BLaER1 treated with 17β-estradiol and CSF1 and Interleukin-3, amounts not matched to agents 10 nM and 100 nM (cell line): ENCODE measurements at regions not wholly inside any gene's neighbourhood (a gene's known extent, or its start where the extent isn't known, plus 50 kb on each side); places are given as distances from the start of the nearest gene placed in this dataset.

ENCODE experiments used
- H3K27ac ChIP-seq, 11 experiments: shearing (Covaris generic); formaldehyde crosslinking; 2 replicates each; pipeline ENCODE4 v1.8.1; 2022
- H3K27me3 ChIP-seq, 11 experiments: shearing (Covaris generic); formaldehyde crosslinking; 2 replicates each; pipeline ENCODE4 v1.8.1; 2022
- H3K36me3 ChIP-seq, 11 experiments: shearing (Covaris generic); formaldehyde crosslinking; 2 replicates each; pipeline ENCODE4 v1.8.1; 2022
- H3K4me1 ChIP-seq, 10 experiments: shearing (Covaris generic); formaldehyde crosslinking; 2 replicates each; pipeline ENCODE4 v1.8.1; 2022
- H3K4me2 ChIP-seq, 11 experiments: shearing (Covaris generic); formaldehyde crosslinking; 2 replicates each; pipeline ENCODE4 v1.8.1; 2022
- H3K4me3 ChIP-seq, 10 experiments: shearing (Covaris generic); formaldehyde crosslinking; 2 replicates each; pipeline ENCODE4 v1.8.1; 2022
- H3K9ac ChIP-seq, 11 experiments: shearing (Covaris generic); formaldehyde crosslinking; 2 replicates each; pipeline ENCODE4 v1.8.1; 2022
- H3K9me3 ChIP-seq, 11 experiments: shearing (Covaris generic); formaldehyde crosslinking; replicated peaks in 1 of 11; 2 replicates each; pipeline ENCODE4 v1.8.1; 2022
- H4K20me1 ChIP-seq, 11 experiments: shearing (Covaris generic); formaldehyde crosslinking; 2 replicates each; pipeline ENCODE4 v1.8.1; 2022
- Cebpa-rat ChIP-seq, 11 experiments: shearing (Covaris generic); IDR thresholded peaks; 2 replicates each; pipeline ENCODE4 v1.8.1; 2022

DNA sequence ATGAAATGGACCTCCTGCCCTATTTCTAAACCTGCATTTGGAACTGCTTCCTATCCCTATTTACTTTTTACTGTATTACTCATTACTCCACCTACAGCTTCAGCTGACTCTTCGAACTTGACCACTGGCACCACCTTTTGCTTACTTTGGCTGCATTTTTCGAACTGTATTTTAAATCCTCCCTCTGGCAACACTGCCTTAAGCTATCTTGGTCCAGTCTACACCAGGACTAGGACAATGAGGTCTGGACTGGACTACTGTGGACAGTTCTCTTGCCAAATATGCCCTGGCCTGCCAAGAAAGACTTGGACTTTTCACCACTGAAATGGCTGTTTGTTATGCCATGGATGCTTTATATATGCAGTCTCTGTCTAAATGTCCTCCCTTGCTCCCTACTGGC, 328.1 kb downstream of the BTG1 start:
- TF ChIP-seq Cebpa-rat (IDR thresholded peaks at IDR 0.05): no peak
- H3K4me3 ChIP-seq: no peak overlapping the region
- no peak overlapping the region for H3K9ac ChIP-seq
- peaks cover 0 to 7% (median 0%) of the 10 kb centered on the region in 11 experiments; a peak in 1 of 22 replicates for H3K9me3 ChIP-seq
- no peaks in the 10 kb centered on the region for H4K20me1 ChIP-seq
- H3K4me1 ChIP-seq: no peaks in the 10 kb centered on the region
- no peak overlapping the region for H3K4me2 ChIP-seq
- H3K27ac ChIP-seq: no peak overlapping the region
- no peaks in the 10 kb centered on the region for H3K36me3 ChIP-seq
- no peaks in the 10 kb centered on the region for H3K27me3 ChIP-seq

DNA sequence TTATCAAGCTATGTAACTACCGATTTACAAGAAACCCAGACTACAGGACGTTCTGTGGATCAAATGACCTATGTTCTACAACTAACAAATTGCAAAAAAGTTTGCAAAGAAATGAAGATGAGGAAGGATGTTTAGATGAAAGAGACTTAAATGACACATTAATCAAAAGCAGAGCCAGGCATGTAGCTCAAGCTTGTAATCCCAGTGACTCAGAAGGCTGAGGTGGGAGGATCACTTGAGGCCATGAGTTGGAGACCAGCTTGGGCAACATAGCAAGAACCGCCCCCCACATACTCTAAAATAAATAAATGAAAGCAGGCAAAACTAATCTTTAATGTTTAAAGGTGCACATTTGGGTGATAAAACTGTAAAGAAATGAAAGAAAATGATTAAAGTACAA, 331.9 kb downstream of the BTG1 start:
- H3K9me3 ChIP-seq: peaks cover 0 to 5% (median 0%) of the 10 kb centered on the region in 11 experiments; a peak in 3 of 22 replicates
- H3K27me3 ChIP-seq: no peaks in the 10 kb centered on the region
- H3K4me1 ChIP-seq: no peaks in the 10 kb centered on the region
- H3K4me3 ChIP-seq: no peak overlapping the region
- H3K9ac ChIP-seq: no peak overlapping the region
- no peaks in the 10 kb centered on the region for H3K36me3 ChIP-seq
- H3K4me2 ChIP-seq: no peak overlapping the region
- no peaks in the 10 kb centered on the region for H4K20me1 ChIP-seq
- no peak for TF ChIP-seq Cebpa-rat (IDR thresholded peaks at IDR 0.05)
- H3K27ac ChIP-seq: no peak overlapping the region

DNA sequence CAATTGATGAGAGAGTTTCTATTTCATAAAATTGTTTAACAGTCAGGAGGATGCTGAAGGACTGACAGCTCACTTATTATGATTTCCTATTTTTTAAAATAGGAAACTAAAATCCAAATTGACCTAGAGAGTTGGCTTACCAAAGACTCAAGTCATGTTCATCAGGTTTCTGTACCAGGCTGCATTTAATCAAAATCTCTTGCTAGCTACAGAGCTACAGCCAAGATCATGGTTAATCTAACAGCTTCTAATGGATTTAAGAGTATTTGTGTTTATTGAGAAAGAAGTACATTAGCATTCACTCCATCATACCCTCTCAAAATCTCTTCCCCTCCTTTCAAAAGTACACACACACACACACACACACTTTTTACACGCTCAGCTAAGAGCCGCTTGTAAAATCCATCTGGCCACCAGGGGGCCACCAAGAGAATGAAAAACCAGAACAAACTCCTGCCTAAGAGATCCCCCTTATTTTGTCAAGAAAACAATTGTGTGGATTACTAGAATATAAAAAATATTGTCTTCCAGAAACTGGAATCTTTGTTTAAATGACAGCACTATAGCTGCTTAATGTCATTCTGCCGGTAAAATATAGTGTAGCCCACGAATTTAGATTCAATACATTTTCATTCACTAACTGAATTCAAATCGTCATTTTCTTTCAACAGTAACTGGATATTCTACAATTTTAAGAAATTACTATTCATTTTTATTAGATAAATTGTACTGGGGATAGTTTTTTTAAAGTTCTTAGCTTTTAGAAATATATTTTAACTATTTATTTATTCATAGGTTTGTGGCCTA, 334.0 kb downstream of the BTG1 start:
- Histone ChIP-seq H3K4me3 (no peak overlapping the region), H3K4me1 (no peaks in the 10 kb centered on the region)
- TF ChIP-seq Cebpa-rat (IDR thresholded peaks at IDR 0.05): no peak

DNA sequence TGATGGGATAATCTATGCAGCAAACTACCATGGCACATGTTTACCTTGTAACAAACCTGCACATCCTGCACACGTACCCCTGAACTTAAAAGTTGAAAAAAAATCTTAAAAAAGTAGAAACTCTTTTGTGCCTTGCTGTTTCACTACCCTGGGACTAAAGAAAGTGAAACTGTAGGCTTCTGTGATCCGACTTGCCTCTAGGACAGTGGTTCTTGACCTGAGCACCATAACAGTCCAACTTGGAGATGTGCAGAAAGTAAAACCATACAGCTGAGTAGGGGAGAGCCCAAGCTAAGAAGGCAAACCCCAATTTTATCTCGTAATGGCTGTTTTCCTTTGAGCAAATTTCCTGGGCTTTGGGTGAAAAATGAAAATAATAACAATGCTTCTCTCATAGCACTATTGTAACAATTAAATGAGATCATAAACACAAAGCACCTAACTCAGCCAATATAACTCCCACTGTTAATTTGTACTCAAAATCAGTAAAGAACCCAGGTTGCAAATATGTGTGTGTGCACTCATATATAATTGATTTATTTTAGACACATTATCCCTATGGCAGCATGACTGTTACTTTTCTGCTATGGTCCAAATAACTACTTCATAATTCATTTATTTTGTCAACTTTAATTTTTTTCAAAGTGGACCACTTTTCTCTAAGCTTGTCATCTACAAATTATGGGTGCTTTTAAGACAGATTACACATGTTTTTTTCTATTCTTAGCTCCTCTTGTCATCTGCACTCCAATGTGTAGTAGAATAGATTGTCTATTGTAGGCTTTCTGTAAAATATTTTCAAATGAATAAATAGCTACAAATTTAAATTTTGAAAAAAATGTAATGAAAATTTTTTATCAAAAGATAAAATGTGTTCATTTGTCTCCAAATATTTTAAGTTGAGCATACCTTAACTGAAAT, 334.9 kb downstream of the BTG1 start:
- TF ChIP-seq Cebpa-rat (IDR thresholded peaks at IDR 0.05): no peak
- Histone ChIP-seq H3K4me2 (no peak overlapping the region), H3K9ac (no peak overlapping the region), H4K20me1 (no peaks in the 10 kb centered on the region), H3K36me3 (no peaks in the 10 kb centered on the region), H3K9me3 (peaks cover 13 to 26% (median 18%) of the 10 kb centered on the region in 11 experiments; a peak in 21 of 22 replicates), H3K27ac (no peak overlapping the region), H3K27me3 (no peaks in the 10 kb centered on the region), H3K4me1 (no peaks in the 10 kb centered on the region), H3K4me3 (no peak overlapping the region)

More for the DNA sequence above, 334.0 kb downstream of the BTG1 start:
- Histone ChIP-seq H4K20me1 (no peaks in the 10 kb centered on the region), H3K36me3 (no peaks in the 10 kb centered on the region), H3K27ac (no peak overlapping the region), H3K9ac (no peak overlapping the region), H3K4me2 (no peak overlapping the region), H3K9me3 (peaks cover 4 to 17% (median 9%) of the 10 kb centered on the region in 11 experiments; a peak in 19 of 22 replicates), H3K27me3 (no peaks in the 10 kb centered on the region)

DNA sequence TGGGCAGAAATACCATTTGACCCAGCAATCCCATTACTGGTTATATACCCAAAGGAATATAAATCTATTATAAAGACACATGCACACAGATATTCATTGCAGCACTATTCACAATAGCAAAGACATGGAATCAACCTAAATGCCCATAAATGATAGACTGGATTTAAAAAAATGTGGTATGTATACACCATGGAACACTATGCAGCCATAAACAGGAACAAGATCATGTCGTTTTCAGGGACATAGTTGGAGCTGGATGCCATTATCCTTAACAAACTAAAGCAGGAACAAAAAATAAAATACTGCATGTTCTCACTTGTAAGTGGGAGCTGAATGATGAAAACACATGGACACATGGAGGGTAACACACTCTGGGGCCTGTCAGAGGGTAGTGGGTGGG, 335.6 kb downstream of the BTG1 start:
- Histone ChIP-seq H3K36me3 (no peaks in the 10 kb centered on the region), H3K4me3 (no peak overlapping the region), H3K4me1 (no peaks in the 10 kb centered on the region), H3K27ac (no peak overlapping the region), H3K4me2 (no peak overlapping the region), H4K20me1 (no peaks in the 10 kb centered on the region), H3K9ac (no peak overlapping the region), H3K9me3 (peaks cover 20 to 33% (median 25%) of the 10 kb centered on the region in 11 experiments; a peak in 21 of 22 replicates), H3K27me3 (no peaks in the 10 kb centered on the region)
- no peak for TF ChIP-seq Cebpa-rat (IDR thresholded peaks at IDR 0.05)

DNA sequence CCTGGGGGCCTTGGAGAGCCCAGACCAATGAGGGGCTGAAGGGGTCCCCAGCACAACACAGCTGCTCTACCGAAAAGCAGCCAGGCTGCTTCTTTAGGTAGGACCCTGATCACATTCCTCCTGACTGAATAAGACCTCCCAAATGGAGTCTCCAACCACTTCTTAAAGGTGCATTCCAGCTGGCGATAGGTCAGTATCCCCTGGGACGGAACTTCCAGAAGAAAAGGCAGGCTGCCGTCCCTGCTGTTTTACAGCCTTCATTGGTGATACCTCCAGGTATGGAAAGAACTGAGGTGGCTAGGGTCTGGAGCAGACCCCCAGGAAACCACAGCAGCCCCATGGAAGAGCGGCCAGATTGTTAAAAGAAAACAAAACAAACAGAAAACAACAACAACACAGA, 340.6 kb downstream of the BTG1 start:
- TF ChIP-seq Cebpa-rat (IDR thresholded peaks at IDR 0.05): no peak
- Histone ChIP-seq H3K9ac (no peak overlapping the region), H3K27me3 (no peaks in the 10 kb centered on the region)

DNA sequence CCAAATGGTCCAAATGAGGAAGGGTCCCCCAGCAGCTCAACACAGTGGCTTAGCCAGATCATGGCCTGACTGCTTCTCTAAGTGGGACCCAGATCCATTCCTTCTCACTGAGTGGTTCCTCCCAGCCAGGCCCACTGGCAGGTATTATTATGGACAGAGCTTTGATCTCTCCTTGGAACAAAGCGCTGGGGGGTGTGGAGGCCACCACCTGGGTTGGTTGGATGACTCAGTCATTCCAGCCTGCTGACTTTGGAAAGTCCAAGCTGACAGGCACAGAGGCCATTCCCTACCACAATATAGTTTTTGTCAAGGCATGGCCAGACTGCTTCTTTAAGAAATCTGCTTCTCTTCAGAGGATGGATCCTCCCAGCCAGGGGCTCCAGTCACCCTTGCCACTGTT, 341.1 kb downstream of the BTG1 start:
- no peaks in the 10 kb centered on the region for H4K20me1 ChIP-seq
- no peak for TF ChIP-seq Cebpa-rat (IDR thresholded peaks at IDR 0.05)
- no peaks in the 10 kb centered on the region for H3K4me1 ChIP-seq
- H3K9ac ChIP-seq: no peak overlapping the region
- no peak overlapping the region for H3K27ac ChIP-seq
- H3K27me3 ChIP-seq: no peaks in the 10 kb centered on the region
- peaks cover 23 to 43% (median 37%) of the 10 kb centered on the region in 11 experiments; a peak in 21 of 22 replicates for H3K9me3 ChIP-seq
- H3K36me3 ChIP-seq: no peaks in the 10 kb centered on the region
- no peak overlapping the region for H3K4me3 ChIP-seq
- H3K4me2 ChIP-seq: no peak overlapping the region

More for the DNA sequence above, 340.6 kb downstream of the BTG1 start:
- no peak overlapping the region for H3K4me2 ChIP-seq
- peaks cover 23 to 43% (median 37%) of the 10 kb centered on the region in 11 experiments; a peak in 21 of 22 replicates for H3K9me3 ChIP-seq
- no peaks in the 10 kb centered on the region for H3K36me3 ChIP-seq
- H4K20me1 ChIP-seq: no peaks in the 10 kb centered on the region
- H3K4me1 ChIP-seq: no peaks in the 10 kb centered on the region
- no peak overlapping the region for H3K27ac ChIP-seq
- H3K4me3 ChIP-seq: no peak overlapping the region

DNA sequence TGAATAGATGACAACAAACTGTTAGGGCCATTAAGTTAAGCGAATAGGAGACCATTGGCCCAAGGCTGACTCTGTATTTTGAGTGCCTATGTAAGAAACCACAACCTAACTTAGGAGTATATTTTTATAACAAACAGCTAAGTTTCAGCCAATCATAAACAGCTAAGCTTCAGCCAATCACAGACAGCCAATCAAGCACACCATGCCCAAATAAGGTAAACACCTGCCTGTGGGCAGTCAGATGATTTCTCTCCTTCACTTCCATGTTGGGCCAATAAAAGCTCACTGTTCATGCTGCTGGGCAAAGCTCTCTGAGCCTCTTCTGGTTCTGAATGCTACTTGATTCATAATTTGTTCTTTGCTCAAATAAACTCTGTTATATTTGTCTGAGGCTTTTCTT, 344.6 kb downstream of the BTG1 start:
- H4K20me1 ChIP-seq: no peaks in the 10 kb centered on the region
- no peak for TF ChIP-seq Cebpa-rat (IDR thresholded peaks at IDR 0.05)
- H3K9ac ChIP-seq: no peak overlapping the region
- H3K4me1 ChIP-seq: no peaks in the 10 kb centered on the region
- no peaks in the 10 kb centered on the region for H3K36me3 ChIP-seq
- no peak overlapping the region for H3K27ac ChIP-seq
- H3K4me3 ChIP-seq: no peak overlapping the region
- H3K4me2 ChIP-seq: no peak overlapping the region
- no peaks in the 10 kb centered on the region for H3K27me3 ChIP-seq
- peaks cover 12 to 24% (median 20%) of the 10 kb centered on the region in 11 experiments; a peak in 19 of 22 replicates for H3K9me3 ChIP-seq

DNA sequence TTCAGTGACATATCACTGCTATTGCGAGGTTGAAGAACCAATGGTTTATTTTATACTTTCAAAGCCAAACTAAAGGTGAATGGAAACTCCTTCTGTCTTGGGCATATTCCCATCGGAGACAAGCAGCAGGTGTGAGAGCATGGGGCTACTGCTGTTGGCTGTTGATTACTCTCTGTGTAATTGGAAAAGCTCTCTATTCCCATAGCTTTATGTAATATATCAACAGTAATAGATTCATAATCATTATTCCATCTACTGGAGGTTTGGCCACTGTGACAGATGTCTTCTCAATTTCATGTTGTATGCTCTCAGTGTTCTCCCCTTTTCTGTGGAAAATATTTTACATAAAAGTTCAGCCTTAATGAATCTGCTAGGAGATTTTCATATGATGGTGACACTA, 352.0 kb downstream of the BTG1 start:
- H3K4me2 ChIP-seq: no peak overlapping the region
- H3K9ac ChIP-seq: no peak overlapping the region
- no peak for TF ChIP-seq Cebpa-rat (IDR thresholded peaks at IDR 0.05)
- H3K36me3 ChIP-seq: no peaks in the 10 kb centered on the region
- no peak overlapping the region for H3K27ac ChIP-seq
- H3K4me1 ChIP-seq: no peaks in the 10 kb centered on the region
- H4K20me1 ChIP-seq: no peaks in the 10 kb centered on the region
- H3K9me3 ChIP-seq: no peaks in the 10 kb centered on the region
- H3K27me3 ChIP-seq: no peaks in the 10 kb centered on the region
- H3K4me3 ChIP-seq: no peak overlapping the region
